ENCODE measurements at regions not wholly inside any gene's neighbourhood (a gene's known extent, or its start where the extent isn't known, plus 50 kb on each side); places are given as distances from the start of the nearest gene placed in this dataset.

- DNase-seq, result no peak
- no peaks in the 10 kb centered on the region for H3K9me3 Mint-ChIP-seq
- H3K4me1 Mint-ChIP-seq, result peaks cover 9% of the 10 kb centered on the region
- no peak overlapping the region for H3K27ac Mint-ChIP-seq
- H3K36me3 Mint-ChIP-seq (ENCODE audit: low read depth), result no peaks in the 10 kb centered on the region
- H3K4me3 Mint-ChIP-seq, result no peak overlapping the region
- peaks cover 4% of the 10 kb centered on the region for H3K27me3 Mint-ChIP-seq (ENCODE audit: low read depth, poor library complexity)
- TF ChIP-seq CTCF (IDR thresholded peaks at IDR 0.05), result no peak
Observed at GRCh38 chr2:126304154-126304553, 351.8 kb upstream of the GYPC start.

- no peak overlapping the region for H3K27ac Mint-ChIP-seq
- no peak for TF ChIP-seq CTCF (IDR thresholded peaks at IDR 0.05)
- H3K4me3 Mint-ChIP-seq, result no peak overlapping the region
- peaks cover 9% of the 10 kb centered on the region for H3K4me1 Mint-ChIP-seq
- peaks cover 4% of the 10 kb centered on the region for H3K27me3 Mint-ChIP-seq (ENCODE audit: low read depth, poor library complexity)
- H3K9me3 Mint-ChIP-seq, result no peaks in the 10 kb centered on the region
- no peak for DNase-seq
- H3K36me3 Mint-ChIP-seq (ENCODE audit: low read depth), result no peaks in the 10 kb centered on the region
Observed at GRCh38 chr2:126306539-126306938, 349.4 kb upstream of the GYPC start.

- Mint-ChIP-seq H3K27ac (no peak overlapping the region), H3K9me3 (no peaks in the 10 kb centered on the region), H3K4me3 (no peak overlapping the region), H3K4me1 (peaks cover 3% of the 10 kb centered on the region), H3K27me3 (ENCODE audit: low read depth, poor library complexity) (peaks cover 4% of the 10 kb centered on the region), H3K36me3 (ENCODE audit: low read depth) (no peaks in the 10 kb centered on the region)
- TF ChIP-seq CTCF (IDR thresholded peaks at IDR 0.05), result no peak
- no peak for DNase-seq
Observed at GRCh38 chr2:126307740-126308139, 348.2 kb upstream of the GYPC start.

DNA sequence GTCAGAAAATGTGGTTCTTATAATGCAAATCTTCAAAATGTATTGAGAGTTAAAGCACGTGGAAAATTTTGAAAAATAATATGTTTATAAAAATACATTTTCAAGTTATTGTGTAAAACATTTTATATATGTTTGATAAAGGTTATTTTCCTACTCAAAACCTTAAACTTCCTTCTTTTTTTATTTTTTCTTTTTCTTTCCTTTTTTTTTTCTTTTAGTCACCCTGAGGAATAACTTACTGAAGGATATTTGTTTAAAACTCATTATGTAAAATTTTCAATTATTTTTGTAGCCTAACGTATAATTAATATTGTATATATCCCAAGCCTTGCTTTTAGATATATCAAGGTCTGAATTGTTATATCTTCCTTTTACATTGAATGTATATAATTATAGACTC is 346.8 kb upstream of the GYPC start:
- Mint-ChIP-seq H3K27ac (no peak overlapping the region), H3K27me3 (ENCODE audit: low read depth, poor library complexity) (peaks cover 4% of the 10 kb centered on the region), H3K9me3 (no peaks in the 10 kb centered on the region), H3K36me3 (ENCODE audit: low read depth) (no peaks in the 10 kb centered on the region), H3K4me1 (no peaks in the 10 kb centered on the region), H3K4me3 (no peak overlapping the region)
- TF ChIP-seq CTCF (IDR thresholded peaks at IDR 0.05), result no peak
- DNase-seq, result no peak

GRCh38 chr2:126312579-126312978 is 343.4 kb upstream of the GYPC start:
- Mint-ChIP-seq H3K27me3 (ENCODE audit: low read depth, poor library complexity) (peaks cover 4% of the 10 kb centered on the region), H3K9me3 (no peaks in the 10 kb centered on the region), H3K4me3 (no peak overlapping the region), H3K36me3 (ENCODE audit: low read depth) (no peaks in the 10 kb centered on the region), H3K4me1 (no peaks in the 10 kb centered on the region), H3K27ac (no peak overlapping the region)
- no peak for DNase-seq
- no peak for TF ChIP-seq CTCF (IDR thresholded peaks at IDR 0.05)

DNA sequence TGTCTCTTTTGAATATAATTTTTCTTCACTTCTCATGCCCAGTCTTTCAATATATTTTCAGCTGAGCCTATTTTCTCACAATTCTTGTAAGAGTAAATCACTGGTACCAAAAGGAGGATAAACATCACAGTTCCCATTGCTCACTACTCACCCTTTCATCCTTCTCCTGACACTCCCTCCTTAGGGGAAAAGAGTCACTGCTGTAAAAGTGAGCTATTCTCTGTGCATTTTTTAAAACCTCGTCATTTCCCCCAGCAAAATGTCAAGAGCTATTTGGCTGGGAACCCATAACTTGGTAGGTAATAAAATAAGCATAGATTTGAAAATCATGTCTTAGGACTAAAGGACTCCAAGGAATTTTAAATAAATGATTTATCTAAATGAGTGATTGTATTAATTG is 340.1 kb upstream of the GYPC start:
- Mint-ChIP-seq H3K4me1 (no peaks in the 10 kb centered on the region), H3K36me3 (ENCODE audit: low read depth) (no peaks in the 10 kb centered on the region), H3K4me3 (no peak overlapping the region)

More for the DNA sequence above, 340.1 kb upstream of the GYPC start:
- no peak for DNase-seq
- Mint-ChIP-seq H3K27me3 (ENCODE audit: low read depth, poor library complexity) (no peaks in the 10 kb centered on the region), H3K27ac (no peak overlapping the region), H3K9me3 (no peaks in the 10 kb centered on the region)
- TF ChIP-seq CTCF (IDR thresholded peaks at IDR 0.05), result no peak

Measured in nephron progenitor cell (in vitro differentiated cells).